ENCODE measurements at regions not wholly inside any gene's neighbourhood (a gene's known extent, or its start where the extent isn't known, plus 50 kb on each side); places are given as distances from the start of the nearest gene placed in this dataset.

GRCh38 chr11:92667486-92668152 lies 301.8 kb upstream of the MTNR1B start:
- DNase-seq (ENCODE audit: low spot score) = no peak

GRCh38 chr11:92670308-92670890 lies 299.1 kb upstream of the MTNR1B start:
- DNase-seq (ENCODE audit: low spot score) = no peak

- DNase-seq (ENCODE audit: low spot score) = no peak
Observed at GRCh38 chr11:92671081-92671480, 298.4 kb upstream of the MTNR1B start.

- DNase-seq (ENCODE audit: low spot score) = no peak
Observed at GRCh38 chr11:92675303-92675702, 294.1 kb upstream of the MTNR1B start.

- no peak for DNase-seq (ENCODE audit: low spot score)
Observed at GRCh38 chr11:92675810-92676209, 293.6 kb upstream of the MTNR1B start.

- no peak for DNase-seq (ENCODE audit: low spot score)
Observed at GRCh38 chr11:92678008-92678611, 291.3 kb upstream of the MTNR1B start.

GRCh38 chr11:92681586-92681985 lies 287.9 kb upstream of the MTNR1B start:
- no peak for DNase-seq (ENCODE audit: low spot score)

GRCh38 chr11:92682136-92682535 lies 287.3 kb upstream of the MTNR1B start:
- no peak for DNase-seq (ENCODE audit: low spot score)

GRCh38 chr11:92682952-92683351 lies 286.5 kb upstream of the MTNR1B start:
- DNase-seq (ENCODE audit: low spot score) = no peak

- DNase-seq (ENCODE audit: low spot score) = no peak
Observed at GRCh38 chr11:92685049-92685448, 284.4 kb upstream of the MTNR1B start.

- no peak for DNase-seq (ENCODE audit: low spot score)
Observed at GRCh38 chr11:92687724-92688123, 281.7 kb upstream of the MTNR1B start.

GRCh38 chr11:92688416-92688815 lies 281.0 kb upstream of the MTNR1B start:
- DNase-seq (ENCODE audit: low spot score) = no peak

- no peak for DNase-seq (ENCODE audit: low spot score)
Observed at GRCh38 chr11:92692826-92693546, 276.5 kb upstream of the MTNR1B start.

- no peak for DNase-seq (ENCODE audit: low spot score)
Observed at GRCh38 chr11:92696076-92696475, 273.4 kb upstream of the MTNR1B start.

- DNase-seq (ENCODE audit: low spot score) = no peak
Observed at GRCh38 chr11:92697461-92698312, 271.8 kb upstream of the MTNR1B start.

- no peak for DNase-seq (ENCODE audit: low spot score)
Observed at GRCh38 chr11:92698742-92699141, 270.7 kb upstream of the MTNR1B start.

- DNase-seq (ENCODE audit: low spot score) = no peak
Observed at GRCh38 chr11:92702037-92702804, 267.2 kb upstream of the MTNR1B start.

- no peak for DNase-seq (ENCODE audit: low spot score)
Observed at GRCh38 chr11:92702805-92703448, 266.5 kb upstream of the MTNR1B start.

- DNase-seq (ENCODE audit: low spot score) = no peak
Observed at GRCh38 chr11:92703449-92703830, 266.0 kb upstream of the MTNR1B start.

GRCh38 chr11:92707173-92707619 lies 262.3 kb upstream of the MTNR1B start:
- no peak for DNase-seq (ENCODE audit: low spot score)

- no peak for DNase-seq (ENCODE audit: low spot score)
Observed at GRCh38 chr11:92707665-92708064, 261.8 kb upstream of the MTNR1B start.

Measured in RKO (cell line).